ENCODE measurements at regions not wholly inside any gene's neighbourhood (a gene's known extent, or its start where the extent isn't known, plus 50 kb on each side); places are given as distances from the start of the nearest gene placed in this dataset.

DNA sequence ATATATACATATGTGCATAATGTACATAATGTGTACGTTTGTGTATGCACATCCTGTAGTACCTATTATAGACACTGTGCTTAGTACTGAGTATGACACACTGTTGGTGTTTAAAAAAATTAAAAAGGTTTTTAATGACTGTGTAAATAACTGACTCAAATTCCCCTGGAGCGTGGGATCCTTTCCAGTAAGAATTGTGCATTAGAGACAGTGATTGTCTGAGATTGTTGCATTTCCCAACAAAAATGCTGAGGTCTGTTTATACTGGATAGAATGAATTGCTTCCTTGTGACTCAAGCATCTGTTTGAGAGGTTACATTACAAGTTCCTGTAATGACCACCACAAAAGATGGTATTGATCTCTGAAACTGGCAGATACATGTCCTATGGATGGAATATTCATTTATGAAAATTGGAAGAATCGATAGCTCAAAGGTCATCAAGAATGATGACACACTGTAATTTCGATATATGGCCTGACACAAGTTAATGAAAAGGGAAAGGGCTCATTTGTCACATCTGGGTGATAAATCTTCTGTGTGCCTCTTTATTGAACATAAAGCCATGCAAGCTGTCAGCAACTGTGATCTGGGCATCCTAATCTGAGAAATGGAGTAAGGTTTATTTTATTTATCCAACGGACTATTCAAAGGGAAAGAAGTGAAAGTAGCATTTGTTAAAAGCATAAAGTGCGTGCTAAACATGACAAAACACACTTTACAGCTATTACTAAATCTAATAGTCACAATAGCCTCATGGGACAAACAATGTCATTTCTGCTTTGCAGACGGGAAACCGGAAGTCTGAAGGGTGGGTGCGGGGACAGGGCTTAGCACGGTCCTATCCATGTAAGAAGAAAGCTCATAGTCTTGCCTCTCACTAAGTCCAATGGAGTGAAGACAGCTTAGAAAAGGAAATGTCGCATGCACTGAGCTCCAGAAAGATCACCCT, 228.8 kb downstream of the CDH11 start:
- peak; percentile 98 for DNase-seq

DNA sequence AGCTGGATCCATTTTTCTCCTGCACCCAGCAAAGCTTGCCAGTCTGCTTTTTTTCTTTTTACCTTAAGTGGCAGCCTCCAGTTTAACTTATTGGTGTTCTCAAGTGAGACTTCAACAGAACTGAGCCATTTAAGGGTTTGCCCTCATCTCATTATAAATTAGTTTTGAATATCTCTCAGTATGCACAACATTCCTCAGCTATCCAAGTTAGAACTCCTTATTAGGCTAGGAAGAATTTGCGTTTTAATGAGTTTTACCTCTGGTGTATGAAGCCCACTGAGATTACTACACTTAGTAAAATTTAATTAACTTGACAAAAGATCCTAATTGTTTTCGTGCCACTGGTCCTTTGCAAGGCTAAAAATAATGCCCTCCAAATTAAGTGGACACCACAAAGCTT, 232.4 kb downstream of the CDH11 start:
- no peak for DNase-seq

- DNase-seq, result no peak
Measured at GRCh38 chr16:64887651-64888050, 234.2 kb downstream of the CDH11 start.

- DNase-seq, result peak; percentile 29
Measured at GRCh38 chr16:64882078-64882784, 239.6 kb downstream of the CDH11 start.

GRCh38 chr16:64880994-64881393, 240.9 kb downstream of the CDH11 start:
- DNase-seq, result peak; percentile 20

DNA sequence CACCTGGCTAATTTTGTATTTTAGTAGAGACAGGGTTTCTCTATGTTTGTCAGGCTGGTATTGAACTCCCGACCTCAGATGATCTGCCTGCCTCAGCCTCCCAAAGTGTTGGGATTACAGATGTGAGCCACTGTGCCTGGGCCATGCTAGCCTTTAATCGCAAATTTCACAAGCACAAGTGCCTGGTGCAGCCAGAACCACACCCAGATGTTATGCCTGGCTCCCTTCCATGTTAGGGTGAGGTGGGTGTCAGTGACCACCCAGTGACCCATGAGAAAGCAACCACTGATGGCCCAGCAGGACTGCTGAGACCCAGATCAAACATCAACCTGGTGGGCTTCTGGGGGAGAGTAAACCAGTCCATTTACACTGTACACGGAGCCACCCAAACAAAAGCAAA, 241.9 kb downstream of the CDH11 start:
- DNase-seq, result no peak

DNA sequence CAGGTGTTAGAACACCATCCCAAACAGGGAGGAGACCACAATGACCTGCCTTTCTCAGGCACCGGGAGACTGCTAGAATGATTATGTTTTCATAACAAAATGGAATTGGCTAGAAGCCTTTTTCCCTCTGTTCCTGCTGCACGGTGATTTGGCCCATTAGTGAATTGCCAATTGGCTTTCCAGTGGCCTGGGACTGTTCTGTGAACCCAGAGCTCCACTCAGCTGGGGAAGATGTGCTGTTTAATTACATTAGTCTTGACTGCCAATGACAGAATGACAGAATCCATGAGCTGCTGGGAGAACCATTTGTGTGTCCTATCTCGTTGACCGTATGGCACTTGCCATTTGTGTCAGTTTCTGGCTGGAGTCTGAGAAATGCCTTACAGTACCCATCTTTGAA, 242.9 kb downstream of the CDH11 start:
- DNase-seq, result no peak

- no peak for DNase-seq
Measured at GRCh38 chr16:64872101-64872500, 249.8 kb downstream of the CDH11 start.

DNA sequence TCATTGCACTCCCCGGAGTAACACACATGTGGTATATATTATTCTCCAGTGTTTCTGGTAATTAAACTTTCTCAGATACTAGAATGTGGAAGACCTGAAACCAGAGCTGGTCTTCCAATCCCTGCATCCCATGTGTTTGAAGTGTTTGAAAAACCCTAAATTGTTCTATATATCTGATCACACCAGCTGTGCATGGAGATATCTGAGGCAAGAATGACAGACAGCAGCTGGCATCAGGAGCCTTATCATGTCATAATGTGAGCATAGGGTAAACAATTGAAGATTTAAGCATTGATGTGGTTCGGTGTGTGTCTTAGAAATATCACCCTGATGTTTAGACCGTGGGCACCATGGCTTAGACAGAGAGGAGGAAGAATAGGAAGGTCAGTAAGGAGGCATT, 251.0 kb downstream of the CDH11 start:
- no peak for DNase-seq

DNA sequence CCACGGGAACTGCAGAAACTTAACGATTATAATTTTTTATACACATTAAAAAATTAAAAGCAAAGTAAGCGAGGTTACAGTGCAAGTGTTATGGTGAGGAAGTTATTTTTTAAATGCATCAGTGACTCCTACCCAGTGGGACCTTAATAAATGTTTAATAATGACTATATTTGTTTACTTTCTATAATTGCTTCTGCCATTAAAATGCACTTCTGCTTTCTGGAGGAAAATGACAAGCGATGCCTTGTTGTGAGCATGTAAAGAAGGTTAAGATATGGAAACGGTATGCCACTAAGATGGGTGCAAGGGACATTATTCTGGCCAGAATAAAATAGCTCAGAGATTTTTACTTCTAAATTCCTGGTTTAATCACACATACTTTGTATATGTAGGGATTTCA, 252.1 kb downstream of the CDH11 start:
- DNase-seq, result no peak

GRCh38 chr16:64866021-64866420, 255.8 kb downstream of the CDH11 start:
- peak; percentile 82 for DNase-seq

GRCh38 chr16:64865069-64865696, 256.7 kb downstream of the CDH11 start:
- DNase-seq, result peak; percentile 62

- peak; percentile 100 for DNase-seq
Measured at GRCh38 chr16:64864232-64864809, 257.5 kb downstream of the CDH11 start.

- DNase-seq, result peak; percentile 86
Measured at GRCh38 chr16:64858076-64858475, 263.8 kb downstream of the CDH11 start.

DNA sequence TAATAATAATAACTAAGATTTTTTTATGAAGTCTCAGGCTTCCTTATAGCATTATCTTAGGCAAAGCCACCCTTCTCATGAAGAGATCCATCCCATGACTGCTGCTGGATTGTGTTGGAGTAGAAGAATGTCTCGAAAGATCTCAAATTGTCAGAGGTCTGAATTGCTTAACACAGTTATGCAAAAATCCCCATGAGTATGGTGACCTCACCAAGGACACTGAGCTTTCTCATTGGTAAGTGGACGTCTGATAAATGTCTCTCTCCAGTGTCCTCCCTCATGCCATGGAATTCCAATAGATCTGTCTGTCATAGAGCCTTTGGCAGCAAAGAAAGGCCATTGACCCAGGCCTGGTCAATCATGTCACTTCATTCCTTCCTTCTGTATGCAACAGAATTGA, 264.5 kb downstream of the CDH11 start:
- DNase-seq, result peak; percentile 64

DNA sequence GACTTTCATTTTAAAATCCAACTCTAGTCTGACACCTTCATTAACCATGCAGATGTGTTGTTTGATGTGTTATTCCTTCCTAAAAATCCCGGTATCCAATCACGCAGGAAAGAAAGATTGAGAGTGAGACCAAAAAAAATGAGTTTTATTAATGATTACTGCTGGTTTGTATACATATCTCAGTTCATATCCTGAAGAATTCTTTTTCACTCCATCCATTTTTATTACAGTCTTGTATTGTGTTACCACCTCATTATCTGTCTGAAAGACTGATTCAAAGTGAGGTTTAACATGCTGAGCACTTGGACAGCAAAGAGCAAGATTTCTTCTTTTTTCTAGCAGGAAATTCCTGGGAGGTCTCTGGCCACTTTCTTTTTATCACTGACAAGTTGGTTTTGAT, 268.3 kb downstream of the CDH11 start:
- DNase-seq, result no peak

DNA sequence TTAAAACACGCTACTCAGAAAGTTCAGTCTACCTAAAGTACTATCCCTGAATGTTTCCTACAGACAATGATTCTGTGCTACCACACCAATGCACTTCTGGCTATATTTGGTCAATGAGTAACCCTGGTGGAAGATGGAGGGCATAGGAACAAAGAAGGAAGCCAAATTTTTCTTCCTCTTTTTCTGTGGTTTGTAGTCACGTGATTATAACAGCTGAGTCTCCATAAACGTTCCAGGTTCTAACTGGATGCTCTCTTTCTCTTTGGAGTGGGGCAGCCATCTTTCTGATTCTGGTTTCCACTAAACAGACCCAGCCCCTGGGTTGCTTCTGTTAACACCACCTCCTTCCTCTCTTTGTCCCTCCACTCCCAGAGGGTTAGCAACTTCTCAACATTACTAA, 274.9 kb downstream of the CDH11 start:
- DNase-seq, result no peak

- no peak for DNase-seq
Measured at GRCh38 chr16:64845071-64845470, 276.8 kb downstream of the CDH11 start.

DNA sequence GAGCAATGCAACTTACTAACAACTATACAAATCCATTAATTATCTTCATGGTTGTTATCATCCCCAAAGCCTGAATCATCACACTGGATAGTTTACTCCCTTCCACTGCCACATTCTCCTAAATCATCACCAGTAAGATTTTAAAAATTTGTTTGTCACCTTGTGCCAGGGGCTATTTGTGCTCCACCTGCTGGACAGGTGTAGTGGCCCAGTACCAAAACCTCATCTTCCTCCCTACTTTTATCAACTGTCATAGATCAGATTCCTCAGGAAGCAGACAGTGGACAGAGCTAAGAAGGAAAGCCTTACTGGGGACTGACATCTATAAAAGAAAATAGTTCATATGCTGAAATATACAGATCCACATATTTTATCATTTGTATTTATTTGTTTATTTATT, 280.4 kb downstream of the CDH11 start:
- no peak for DNase-seq

DNA sequence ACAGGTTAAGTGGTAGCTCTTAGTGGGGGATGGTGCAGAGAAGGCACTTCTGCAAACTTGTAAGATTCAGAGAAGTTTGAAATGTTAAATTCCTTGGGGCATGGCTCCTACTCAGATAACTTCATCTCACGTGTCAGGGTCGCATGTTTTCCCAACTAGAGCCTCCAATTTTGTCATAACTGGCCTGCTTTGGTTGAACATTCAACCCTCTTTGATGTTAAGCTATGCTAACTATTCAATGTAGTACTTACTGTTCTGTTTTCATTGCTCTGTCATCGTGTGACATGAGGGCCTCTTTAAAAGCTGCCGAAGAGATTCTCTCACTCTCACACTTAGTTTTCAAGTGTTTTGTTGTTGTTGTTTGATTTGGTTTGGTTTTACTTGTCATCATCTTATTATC, 280.8 kb downstream of the CDH11 start:
- peak; percentile 72 for DNase-seq

- DNase-seq, result peak; percentile 62
Measured at GRCh38 chr16:64830653-64831052, 291.2 kb downstream of the CDH11 start.

DNA sequence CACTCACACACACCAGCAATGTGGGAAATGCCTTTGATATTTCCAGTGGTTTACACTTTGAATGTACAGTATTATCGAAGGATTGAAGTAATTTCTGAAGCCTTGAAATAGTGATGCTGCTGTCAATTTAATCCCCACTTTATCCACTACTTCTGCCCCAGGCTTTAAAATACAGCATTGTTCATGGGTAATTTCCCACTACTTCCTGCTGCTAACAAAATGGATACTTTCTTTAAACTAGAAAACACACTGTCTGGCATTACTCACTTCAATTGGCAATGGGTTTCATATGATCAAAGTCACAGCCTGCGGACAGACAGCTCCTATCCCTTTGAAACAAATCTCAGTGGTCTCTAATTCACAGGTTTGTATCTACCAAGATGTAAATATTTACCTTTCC, 292.2 kb downstream of the CDH11 start:
- DNase-seq, result no peak

DNA sequence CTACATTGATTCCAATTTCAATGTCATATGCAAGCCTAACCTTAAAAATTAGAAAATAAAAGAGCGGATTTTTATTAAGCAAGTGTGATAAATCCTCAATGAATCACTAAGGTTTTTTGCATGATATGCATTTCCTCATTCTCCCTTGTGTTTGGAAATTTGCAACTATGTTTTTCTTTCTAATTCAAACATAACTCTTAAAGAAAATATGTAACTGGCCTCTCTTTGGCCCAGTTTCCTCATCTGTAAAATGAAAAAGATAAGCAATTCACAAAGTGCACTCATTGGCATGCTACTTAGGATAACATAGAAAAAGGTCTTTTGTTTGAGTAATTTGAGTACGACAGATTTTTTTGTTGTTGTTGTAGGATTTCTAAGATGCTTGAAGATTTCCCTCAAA, 295.5 kb downstream of the CDH11 start:
- peak; percentile 92 for DNase-seq
